Esophagus muscularis mucosa (tissue), 4 donors: ENCODE measurements at regions not wholly inside any gene's neighbourhood (a gene's known extent, or its start where the extent isn't known, plus 50 kb on each side); places are given as distances from the start of the nearest gene placed in this dataset.
"Not testable (repeated sequence)": the region's sequence is repeated elsewhere in the genome, so short reads cannot be mapped to it uniquely, and the experiment has no call there.

ENCODE experiments used
- DNase-seq: peaks from one replicate; pipeline ENCODE4 v3.0.0-alpha.2; 2017; ENCODE audit errors: extremely low spot score
- H3K27ac ChIP-seq, 4 donors: fragments of 200-600 bp; sonication (generic); replicated peaks in 1 of 4; 1 replicate in 3 of 4; 2 replicates in 1 of 4; pipeline ENCODE4 v1.5.1; 2016 to 2019; ENCODE audit warnings: mild to moderate bottlenecking in 1 of 4
- H3K27me3 ChIP-seq, 4 donors: fragments of 200-600 bp; sonication (generic); one replicate each; pipeline versions ENCODE4 v1.5.1 to v1.6.0; 2016 to 2019
- H3K36me3 ChIP-seq, 4 donors: fragments of 200-600 bp; sonication (generic); one replicate each; pipeline ENCODE4 v1.5.1; 2016 to 2019
- H3K4me1 ChIP-seq, 4 donors: fragments of 200-600 bp; sonication (generic); one replicate each; pipeline ENCODE4 v1.5.1; 2016 to 2019
- H3K4me3 ChIP-seq, 4 donors: fragments of 200-600 bp; sonication (generic); 1 replicate in 2 of 4; 2 replicates in 2 of 4; pipeline ENCODE4 v1.5.1; 2016 to 2019; ENCODE audit warnings: mild to moderate bottlenecking in 4 of 4, moderate library complexity in 1 of 4
- H3K9me3 ChIP-seq, 4 donors: fragments of 200-600 bp; sonication (generic); 1 replicate in 3 of 4; 2 replicates in 1 of 4; pipeline ENCODE4 v1.5.1; 2016 to 2019
- EP300 ChIP-seq: sonication (generic); formaldehyde crosslinking; IDR thresholded peaks from one replicate; pipeline ENCODE4 v1.6.1; 2017; ENCODE audit warnings: antibody characterized with exemption
- POLR2A ChIP-seq: fragments of 450-650 bp; IDR thresholded peaks from one replicate; pipeline ENCODE4 v1.6.1; 2017; ENCODE audit warnings: antibody characterized with exemption, moderate library complexity, mild to moderate bottlenecking, low read depth
- POLR2AphosphoS5 ChIP-seq, 2 donors: sonication (generic); formaldehyde crosslinking; IDR thresholded peaks; one replicate each; pipeline ENCODE4 v1.6.1; 2017; ENCODE audit warnings: antibody characterized with exemption in 2 of 2
- WGBS: methylation state at CpG from one replicate; pipeline ENCODE4 v1.1.5; 2018; 5-methylcytosine and 5-hydroxymethylcytosine counted together
- intact Hi-C: fragments of 100-400 bp; cut with DNase I; formaldehyde crosslinking; loops from one replicate; pipeline ENCODE4 v1.15.1; 2023
- TF ChIP-seq, protein P1 (sequence below), 3 experiments: fragments of 200-600 bp in 2 of 3; fragments of 450-650 bp in 1 of 3; sonication (generic) in 2 of 3; IDR thresholded peaks; one replicate each; pipeline ENCODE4 v1.5.1; 2017 to 2019; ENCODE audit warnings: antibody characterized with exemption in 3 of 3, mild to moderate bottlenecking in 2 of 3, moderate library complexity in 1 of 3

DNA sequence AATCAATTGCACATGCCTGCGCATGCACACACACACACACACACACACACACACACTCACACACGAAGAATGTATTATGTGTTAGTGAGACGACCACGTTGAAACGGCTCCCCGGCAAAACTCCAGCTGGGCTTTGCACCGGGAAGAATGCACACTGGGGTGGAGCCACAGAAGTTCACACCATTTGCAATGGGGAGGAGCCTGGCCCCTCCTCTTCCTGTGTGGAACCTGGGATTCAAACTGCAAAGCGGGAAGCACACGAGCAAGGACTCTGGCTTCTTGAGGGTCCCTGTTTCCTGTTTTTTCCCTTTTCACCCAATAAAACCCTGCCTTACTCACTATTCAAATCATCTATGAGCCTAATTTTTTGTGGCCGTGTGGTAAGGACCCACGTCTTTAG, 304.0 kb upstream of the TMEFF2 start:
- H3K4me1 ChIP-seq, result no peaks in the 10 kb centered on the region
- H3K27ac ChIP-seq, result no peak overlapping the region
- WGBS, result 78% methylated on average over 11 of the region's 11 CpGs
- no peak overlapping the region for H3K4me3 ChIP-seq
- TF ChIP-seq EP300 (no peak), POLR2AphosphoS5 (IDR thresholded peaks at IDR 0.05) (no peak), POLR2A (no peak)
- TF ChIP-seq, protein P1, sequence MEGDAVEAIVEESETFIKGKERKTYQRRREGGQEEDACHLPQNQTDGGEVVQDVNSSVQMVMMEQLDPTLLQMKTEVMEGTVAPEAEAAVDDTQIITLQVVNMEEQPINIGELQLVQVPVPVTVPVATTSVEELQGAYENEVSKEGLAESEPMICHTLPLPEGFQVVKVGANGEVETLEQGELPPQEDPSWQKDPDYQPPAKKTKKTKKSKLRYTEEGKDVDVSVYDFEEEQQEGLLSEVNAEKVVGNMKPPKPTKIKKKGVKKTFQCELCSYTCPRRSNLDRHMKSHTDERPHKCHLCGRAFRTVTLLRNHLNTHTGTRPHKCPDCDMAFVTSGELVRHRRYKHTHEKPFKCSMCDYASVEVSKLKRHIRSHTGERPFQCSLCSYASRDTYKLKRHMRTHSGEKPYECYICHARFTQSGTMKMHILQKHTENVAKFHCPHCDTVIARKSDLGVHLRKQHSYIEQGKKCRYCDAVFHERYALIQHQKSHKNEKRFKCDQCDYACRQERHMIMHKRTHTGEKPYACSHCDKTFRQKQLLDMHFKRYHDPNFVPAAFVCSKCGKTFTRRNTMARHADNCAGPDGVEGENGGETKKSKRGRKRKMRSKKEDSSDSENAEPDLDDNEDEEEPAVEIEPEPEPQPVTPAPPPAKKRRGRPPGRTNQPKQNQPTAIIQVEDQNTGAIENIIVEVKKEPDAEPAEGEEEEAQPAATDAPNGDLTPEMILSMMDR (IDR thresholded peaks at IDR 0.05), result no peak
- no peak for DNase-seq
- intact Hi-C loops, result no loop called here
- no peaks in the 10 kb centered on the region for H3K27me3 ChIP-seq
- no peaks in the 10 kb centered on the region for H3K36me3 ChIP-seq
- H3K9me3 ChIP-seq, result no peaks in the 10 kb centered on the region

DNA sequence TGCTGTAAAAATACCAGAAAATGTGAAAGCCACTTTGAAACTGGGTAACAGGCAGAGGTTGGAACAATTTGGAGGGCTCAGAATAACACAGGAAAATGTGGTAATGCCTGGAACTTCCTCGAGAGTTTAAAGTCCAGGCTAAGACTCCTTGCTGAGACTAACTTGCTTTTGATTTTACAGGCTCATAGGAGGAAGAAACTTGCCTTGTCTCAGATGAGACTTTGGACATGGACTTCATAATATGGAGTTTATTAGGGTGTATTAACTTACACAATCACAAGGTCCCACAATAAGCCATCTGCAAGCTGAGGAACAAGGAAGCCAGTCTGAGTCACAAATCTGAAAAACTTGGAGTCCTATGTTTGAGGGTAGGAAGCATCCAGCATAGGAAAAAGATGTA, 293.4 kb upstream of the TMEFF2 start:
- H3K4me3 ChIP-seq, H3K27me3 ChIP-seq, H3K9me3 ChIP-seq, intact Hi-C loops, H3K4me1 ChIP-seq, H3K36me3 ChIP-seq, DNase-seq, H3K27ac ChIP-seq: not testable (repeated sequence)
- 45% methylated on average over 1 of the region's 1 CpG for WGBS

DNA sequence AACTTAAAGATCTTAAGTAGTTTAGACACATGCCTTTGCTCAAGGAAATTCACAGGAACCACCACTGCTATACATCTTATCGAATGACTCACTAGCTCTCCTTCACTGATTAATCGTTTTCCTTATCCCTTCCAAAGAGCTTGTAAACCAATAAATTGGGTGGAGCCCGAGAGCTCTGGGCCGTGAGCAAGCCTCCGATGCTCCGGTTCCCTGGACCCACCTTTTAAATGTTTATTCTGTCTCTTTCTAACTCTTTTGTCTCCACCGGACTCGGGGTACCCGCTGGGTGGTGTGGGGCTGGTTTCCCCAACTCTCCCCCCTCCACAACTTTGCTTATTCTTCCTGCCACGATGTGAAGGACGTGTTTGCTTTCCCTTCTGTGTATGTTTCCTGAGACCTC, 292.9 kb upstream of the TMEFF2 start:
- H3K4me3 ChIP-seq, result no peak overlapping the region
- intact Hi-C loops, result no loop called here
- H3K4me1 ChIP-seq, result no peaks in the 10 kb centered on the region
- H3K9me3 ChIP-seq, result no peaks in the 10 kb centered on the region
- no peak for TF ChIP-seq EP300
- TF ChIP-seq, protein P1 (IDR thresholded peaks at IDR 0.05), result no peak
- TF ChIP-seq POLR2A, result no peak
- TF ChIP-seq POLR2AphosphoS5 (IDR thresholded peaks at IDR 0.05), result no peak
- DNase-seq, result no peak
- no peaks in the 10 kb centered on the region for H3K27me3 ChIP-seq
- 80% methylated on average over 11 of the region's 11 CpGs for whole genome bisulfite sequencing
- no peak overlapping the region for H3K27ac ChIP-seq
- no peaks in the 10 kb centered on the region for H3K36me3 ChIP-seq

DNA sequence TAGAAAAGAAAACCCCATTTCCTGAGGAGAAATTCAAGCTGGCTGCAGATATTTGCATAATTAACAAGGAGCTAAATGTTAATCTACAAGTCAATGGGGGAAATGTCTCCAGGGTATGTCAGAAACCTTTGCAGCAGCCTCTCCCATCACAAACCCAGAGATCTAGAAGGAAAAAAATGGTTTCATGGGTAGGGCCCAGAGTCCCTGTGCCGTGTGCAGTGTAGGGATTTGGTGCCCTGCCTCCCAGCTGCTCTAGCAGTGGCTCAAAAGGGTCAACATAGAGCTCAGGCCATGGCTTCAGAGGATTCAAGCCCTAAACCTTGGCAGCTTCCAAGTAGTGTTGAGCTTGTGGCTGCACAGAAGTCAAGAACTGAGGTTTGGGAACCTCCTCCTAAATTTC, 290.2 kb upstream of the TMEFF2 start:
- 86% methylated on average over 1 of the region's 1 CpG for WGBS
- no peaks in the 10 kb centered on the region for H3K4me1 ChIP-seq

DNA sequence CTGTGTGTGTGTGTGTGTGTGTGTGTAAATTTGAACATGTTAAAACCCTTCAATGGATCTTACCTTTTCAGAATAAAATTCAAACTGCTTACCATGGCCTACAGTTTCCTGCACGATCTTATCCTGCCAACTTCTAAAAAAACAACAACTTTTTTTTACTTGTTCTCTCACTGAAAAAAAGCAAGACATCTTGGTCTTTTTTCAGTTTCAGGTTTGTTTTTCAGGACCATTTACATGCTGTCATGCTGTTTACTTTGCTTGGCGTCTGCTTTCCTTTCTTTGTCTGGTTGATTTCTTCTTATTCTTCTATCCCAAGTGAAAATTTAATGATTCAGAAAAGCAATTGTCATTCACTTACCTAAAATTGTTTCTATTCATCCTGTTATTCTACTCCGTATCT, 286.3 kb upstream of the TMEFF2 start:
- no peaks in the 10 kb centered on the region for H3K36me3 ChIP-seq
- no peak overlapping the region for H3K27ac ChIP-seq
- no peak overlapping the region for H3K4me3 ChIP-seq
- TF ChIP-seq, protein P1 (IDR thresholded peaks at IDR 0.05), result no peak
- no peak for TF ChIP-seq POLR2AphosphoS5 (IDR thresholded peaks at IDR 0.05)
- no peak for TF ChIP-seq POLR2A
- no peak for TF ChIP-seq EP300
- H3K9me3 ChIP-seq, result peaks cover 0 to 6% (median 0%) of the 10 kb centered on the region in 4 donors
- intact Hi-C loops, result no loop called here
- H3K4me1 ChIP-seq, result no peaks in the 10 kb centered on the region
- DNase-seq, result no peak
- WGBS, result 72% methylated on average over 3 of the region's 3 CpGs
- H3K27me3 ChIP-seq, result no peaks in the 10 kb centered on the region

More for the DNA sequence above, 290.2 kb upstream of the TMEFF2 start:
- Histone ChIP-seq H3K36me3 (no peaks in the 10 kb centered on the region), H3K27ac (no peak overlapping the region), H3K9me3 (no peaks in the 10 kb centered on the region), H3K4me3 (no peak overlapping the region), H3K27me3 (no peaks in the 10 kb centered on the region)
- intact Hi-C loops, result no loop called here
- no peak for DNase-seq
- TF ChIP-seq, protein P1 (IDR thresholded peaks at IDR 0.05), result no peak
- TF ChIP-seq POLR2AphosphoS5 (IDR thresholded peaks at IDR 0.05) (no peak), POLR2A (no peak), EP300 (no peak)
